GM18511 (cell line): ENCODE measurements at regions not wholly inside any gene's neighbourhood (a gene's known extent, or its start where the extent isn't known, plus 50 kb on each side); places are given as distances from the start of the nearest gene placed in this dataset.
"Not testable (repeated sequence)": the region's sequence is repeated elsewhere in the genome, so short reads cannot be mapped to it uniquely, and the experiment has no call there.

Experiments
- ATAC-seq: cut with Tn5 transposase; IDR thresholded peaks from one replicate; pipeline ENCODE4 v1.9.1; 2021; ENCODE audit warnings: mild to moderate bottlenecking, moderate library complexity; ENCODE audit not compliant: unreplicated experiment

- ATAC-seq = no peak
Observed at GRCh38 chr11:103584021-103584420, 452.4 kb upstream of the DDI1 start.

- ATAC-seq = no peak
Observed at GRCh38 chr11:103584720-103585119, 451.7 kb upstream of the DDI1 start.

GRCh38 chr11:103585401-103585800 lies 451.0 kb upstream of the DDI1 start:
- ATAC-seq = no peak

GRCh38 chr11:103585911-103586310 lies 450.5 kb upstream of the DDI1 start:
- ATAC-seq = no peak

DNA sequence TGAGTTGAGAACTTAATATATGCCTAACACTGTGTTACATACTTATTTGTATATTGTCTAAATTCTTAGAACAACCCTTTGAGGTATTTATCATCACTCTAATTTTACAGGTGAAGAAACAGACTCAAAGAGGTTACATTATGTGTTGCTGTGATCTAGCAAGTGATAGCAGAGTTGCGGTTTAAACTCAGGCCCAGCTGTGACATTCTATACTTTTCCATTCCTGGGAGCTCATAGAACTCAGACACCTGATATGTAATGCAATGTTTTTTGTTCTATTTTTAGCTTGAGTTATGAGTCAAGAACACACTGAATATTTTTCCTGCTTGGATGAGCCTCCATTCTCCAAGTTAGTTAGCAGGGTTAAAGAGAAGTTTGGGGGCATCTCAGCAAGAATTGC lies 449.7 kb upstream of the DDI1 start:
- ATAC-seq = no peak

GRCh38 chr11:103587901-103588788 lies 448.3 kb upstream of the DDI1 start:
- no peak for ATAC-seq

DNA sequence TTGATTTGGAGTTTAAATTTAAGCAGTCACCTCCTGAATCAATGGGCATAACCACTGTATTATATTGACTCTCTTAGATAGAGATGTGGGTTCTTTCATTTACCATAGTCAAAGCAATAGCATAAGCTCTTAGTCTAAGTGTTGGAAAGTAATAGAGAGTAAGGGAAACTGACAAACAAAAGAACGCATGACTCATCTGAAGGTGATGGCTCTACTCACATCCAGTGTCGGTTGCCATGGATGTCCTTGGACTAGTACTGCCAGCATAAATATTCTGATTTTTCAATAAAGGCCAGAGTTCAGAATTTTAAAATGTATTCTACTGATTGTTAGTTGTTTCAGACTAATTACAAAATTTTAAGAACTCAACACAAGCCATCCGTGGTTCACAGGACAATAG lies 444.9 kb upstream of the DDI1 start:
- ATAC-seq = no peak

DNA sequence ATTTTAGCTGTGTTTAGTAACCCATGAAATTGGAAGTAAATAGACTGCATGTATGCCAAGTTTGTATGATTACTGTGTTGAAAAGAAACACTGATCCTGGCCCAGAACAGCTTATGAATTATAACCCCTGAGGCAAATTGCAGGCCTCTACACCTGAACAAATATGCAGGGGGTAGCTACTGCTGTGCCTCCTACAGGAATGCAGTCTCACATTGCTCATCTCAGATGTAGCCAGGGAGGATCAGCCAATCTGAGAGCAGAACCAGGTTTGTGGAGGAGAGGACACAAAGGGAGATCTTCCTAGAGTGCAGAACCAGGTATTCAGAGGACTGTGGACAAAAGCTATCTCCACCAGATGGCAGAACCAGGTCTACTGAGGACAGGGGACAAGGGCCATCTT lies 442.2 kb upstream of the DDI1 start:
- no peak for ATAC-seq

DNA sequence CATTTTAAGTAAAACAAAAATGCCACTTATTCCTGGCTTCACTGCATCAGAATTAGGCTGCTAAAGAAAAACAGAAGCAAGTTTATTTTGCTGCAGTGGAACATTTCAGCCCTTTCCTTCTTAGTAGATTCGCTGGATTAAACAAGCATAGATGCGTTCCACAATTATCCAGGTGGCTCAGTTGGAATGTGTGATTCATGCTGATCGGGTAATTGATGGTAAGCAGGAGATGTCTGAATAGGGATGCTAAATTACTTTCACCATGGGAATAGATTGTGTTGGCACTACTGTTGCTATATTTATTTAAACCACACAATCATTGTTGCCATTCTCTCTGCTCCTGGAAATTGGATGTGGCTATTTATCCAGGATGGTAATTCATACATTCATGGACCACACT lies 440.1 kb upstream of the DDI1 start:
- no peak for ATAC-seq

- ATAC-seq = peak; percentile 98
Observed at GRCh38 chr11:103601225-103601846, 435.1 kb upstream of the DDI1 start.

- no peak for ATAC-seq
Observed at GRCh38 chr11:103602840-103603239, 433.6 kb upstream of the DDI1 start.

GRCh38 chr11:103604310-103604709 lies 432.1 kb upstream of the DDI1 start:
- no peak for ATAC-seq

GRCh38 chr11:103608566-103608965 lies 427.9 kb upstream of the DDI1 start:
- no peak for ATAC-seq

GRCh38 chr11:103609117-103610066 lies 427.0 kb upstream of the DDI1 start:
- no peak for ATAC-seq

DNA sequence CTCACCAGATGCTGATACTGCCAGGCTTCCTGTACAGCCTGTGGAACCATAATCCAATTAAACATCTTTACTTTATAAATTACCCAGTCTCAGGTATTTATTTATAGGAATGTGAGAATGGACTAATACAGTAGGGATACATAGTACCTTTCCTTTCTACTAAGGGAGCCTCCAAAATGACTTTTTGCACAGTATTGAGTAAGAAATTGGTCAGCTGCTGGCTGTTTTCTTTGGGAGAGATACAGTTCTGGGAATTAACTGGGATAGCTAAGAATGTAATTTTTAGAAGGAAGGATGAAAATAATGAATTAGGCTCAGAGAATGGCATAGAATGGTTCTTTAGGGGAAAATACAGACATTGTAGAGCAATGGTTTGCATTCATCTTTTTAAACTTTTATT lies 426.0 kb upstream of the DDI1 start:
- no peak for ATAC-seq

DNA sequence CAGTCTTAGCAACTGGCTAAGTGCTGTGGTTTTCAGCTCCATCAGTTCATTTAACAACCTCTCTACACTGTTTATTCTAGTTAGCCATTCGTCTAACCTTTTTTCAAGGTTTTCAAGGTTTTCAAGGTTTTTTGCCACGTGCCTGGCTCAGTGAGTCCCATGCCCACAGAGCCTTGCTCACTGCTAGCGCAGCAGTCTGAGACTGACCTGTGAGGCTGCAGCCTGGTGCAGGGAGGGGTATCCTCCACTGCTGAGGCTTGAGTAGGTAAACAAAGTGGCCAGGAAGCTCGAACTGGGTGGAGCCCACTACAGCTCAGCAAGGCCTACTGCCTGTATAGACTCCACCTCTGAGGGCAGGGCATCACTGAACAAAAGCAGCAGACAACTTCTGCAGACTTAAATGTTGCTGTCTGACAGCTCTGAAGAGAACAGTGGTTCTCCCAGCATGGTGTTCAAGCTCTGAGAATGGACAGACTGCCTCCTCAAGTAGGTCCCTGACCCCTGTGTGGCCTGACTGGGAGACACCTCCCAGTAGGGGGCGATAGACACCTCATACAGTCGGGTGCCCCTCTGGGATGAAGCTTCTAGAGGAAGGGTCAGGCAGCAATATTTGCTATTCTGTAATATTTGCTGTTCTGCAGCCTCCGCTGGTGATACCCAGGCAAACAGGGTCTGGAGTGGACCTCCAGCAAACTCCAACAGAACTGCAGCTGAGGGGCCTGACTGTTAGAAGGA lies 424.7 kb upstream of the DDI1 start:
- ATAC-seq = not testable (repeated sequence)

DNA sequence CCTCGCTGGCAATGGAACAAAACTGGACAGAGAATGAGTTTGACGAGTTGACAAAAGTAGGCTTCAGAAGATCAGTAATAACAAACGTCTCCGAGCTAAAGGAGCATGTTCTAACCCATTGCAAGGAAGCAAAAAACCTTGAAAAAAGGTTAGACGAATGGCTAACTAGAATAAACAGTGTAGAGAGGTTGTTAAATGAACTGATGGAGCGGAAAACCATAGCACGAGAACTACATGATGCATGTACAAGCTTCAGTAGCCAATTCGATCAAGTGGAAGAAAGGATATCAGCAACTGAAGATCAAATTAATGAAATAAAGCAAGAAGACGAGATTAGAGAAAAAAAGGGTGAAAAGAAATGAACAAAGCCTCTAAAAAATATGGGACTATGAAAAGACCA lies 424.0 kb upstream of the DDI1 start:
- ATAC-seq = not testable (repeated sequence)

- not testable (repeated sequence) for ATAC-seq
Observed at GRCh38 chr11:103616586-103616985, 419.9 kb upstream of the DDI1 start.

DNA sequence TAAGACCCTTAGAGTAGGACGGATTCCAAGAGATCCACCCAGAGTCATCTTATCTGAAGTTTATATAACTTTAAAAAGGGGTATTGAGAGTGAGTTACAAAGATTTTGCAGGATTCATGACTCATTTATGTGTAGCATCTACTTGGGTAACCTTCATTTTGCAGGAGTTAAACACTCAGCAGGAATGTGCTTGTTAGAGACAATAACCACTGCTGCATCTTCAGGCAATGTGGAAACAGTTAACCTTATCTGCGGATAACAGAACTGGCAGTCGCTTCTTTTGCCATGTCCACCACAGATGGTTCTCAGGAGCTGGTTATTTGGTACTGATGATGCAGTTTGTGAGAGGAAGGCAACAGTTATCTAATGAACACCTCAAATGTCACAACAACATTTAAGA lies 417.9 kb upstream of the DDI1 start:
- ATAC-seq = no peak

- ATAC-seq = no peak
Observed at GRCh38 chr11:103619480-103619879, 417.0 kb upstream of the DDI1 start.

DNA sequence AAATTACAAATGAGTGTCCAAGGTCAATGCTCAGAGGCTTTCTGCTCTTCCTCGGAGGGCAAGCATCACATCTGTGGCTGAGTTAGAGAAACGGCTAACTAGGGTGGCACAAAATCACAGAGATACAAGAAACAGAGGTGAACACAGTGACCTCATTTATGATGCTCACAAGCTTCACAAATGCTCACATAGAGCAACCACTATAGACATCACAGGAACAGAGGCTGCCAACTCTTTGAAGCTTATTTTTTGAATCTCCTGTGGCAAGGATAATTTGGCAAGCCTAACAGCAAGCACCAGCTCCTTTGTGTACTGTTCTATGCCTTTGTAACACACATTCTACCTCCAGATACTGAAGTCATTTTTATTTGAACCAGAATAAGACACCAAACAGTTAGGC lies 416.5 kb upstream of the DDI1 start:
- ATAC-seq = no peak
